ENCODE measurements at regions not wholly inside any gene's neighbourhood (a gene's known extent, or its start where the extent isn't known, plus 50 kb on each side); places are given as distances from the start of the nearest gene placed in this dataset.

GRCh38 chr13:90906554-90906953 lies 440.9 kb upstream of the MIR17HG start:
- no peak for TF ChIP-seq CTCF (IDR thresholded peaks at IDR 0.05)
- TF ChIP-seq POLR2A (IDR thresholded peaks at IDR 0.05): no peak
